Stimulated activated naive CD8-positive, alpha-beta T cell treated with anti-CD3 and anti-CD28 coated beads, Interleukin-15, Interleukin-2, amounts not matched to agents 100 U/mL and 50 U/mL, for 24 hours (primary cell): ENCODE measurements at regions not wholly inside any gene's neighbourhood (a gene's known extent, or its start where the extent isn't known, plus 50 kb on each side); places are given as distances from the start of the nearest gene placed in this dataset.

Experiments used
- ATAC-seq: fragments of 150-1000 bp; cut with Tn5 transposase; one replicate; pipeline ENCODE4 v1.10.0; 2021
- DNase-seq: peaks from one replicate; pipeline ENCODE4 v3.0.0; 2021

DNA sequence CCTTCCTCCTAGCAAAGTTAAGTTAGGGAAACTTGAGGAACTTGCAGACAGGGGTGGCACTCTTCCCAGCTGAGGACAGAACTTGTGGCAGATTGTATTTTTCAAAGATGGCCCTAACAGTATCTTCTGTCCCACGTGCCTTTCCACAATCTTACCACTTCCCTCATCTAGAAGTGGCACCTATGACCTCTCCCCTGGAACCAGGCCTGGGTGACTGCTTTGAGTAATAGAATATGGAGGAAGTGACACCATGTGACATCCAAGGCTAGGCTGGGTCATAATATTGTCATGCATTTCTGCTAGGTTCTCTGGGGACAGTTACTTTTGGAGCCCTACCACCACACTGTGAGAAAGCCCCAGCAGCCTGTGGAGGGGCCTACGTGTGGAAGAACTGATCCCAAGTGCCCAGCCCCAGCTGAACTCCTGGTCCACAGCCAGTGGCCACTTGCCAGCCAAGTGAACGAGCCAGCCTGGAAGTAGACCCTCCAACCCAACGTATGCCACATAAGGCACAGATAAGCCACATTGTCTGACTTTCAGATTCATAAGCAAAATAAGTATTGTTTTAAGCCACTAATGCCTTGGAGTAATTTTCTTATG, 193.7 kb downstream of the PTPN20 start:
- no peak for DNase-seq
- ATAC-seq: no peak

- no peak for DNase-seq
- ATAC-seq: no peak
Observed at GRCh38 chr10:47107007-47107747, 192.8 kb upstream of the GDF10 start.

- ATAC-seq (no peak), DNase-seq (no peak)
Observed at GRCh38 chr10:47109906-47110305, 190.1 kb upstream of the GDF10 start.

DNA sequence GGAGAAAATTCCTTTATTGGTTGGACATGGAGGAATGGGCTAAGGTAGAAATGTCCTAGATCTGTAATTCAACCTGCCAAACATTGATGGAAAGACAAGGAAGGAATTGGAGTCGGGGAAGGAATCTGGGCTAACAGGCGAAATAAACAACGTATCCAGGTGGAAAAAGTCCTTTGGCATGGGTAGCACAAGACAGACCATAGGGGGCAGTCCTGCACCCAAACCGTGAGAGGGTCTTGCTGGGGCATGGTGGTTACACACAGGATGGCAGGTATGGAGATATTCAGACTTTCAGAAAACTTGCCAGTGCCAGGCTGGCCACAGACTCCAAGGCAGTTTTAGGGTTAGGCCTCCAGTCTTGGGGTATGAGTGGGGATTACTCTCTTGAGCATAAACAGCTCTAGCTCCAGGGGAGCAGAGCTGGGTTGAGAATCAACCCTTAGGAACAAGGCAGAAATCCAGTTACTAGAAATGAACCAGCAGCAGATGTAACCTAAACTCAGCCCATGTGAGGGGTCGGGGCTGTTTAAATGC, 188.6 kb upstream of the GDF10 start:
- ATAC-seq (no peak), DNase-seq (no peak)

GRCh38 chr10:47112612-47113011, 187.4 kb upstream of the GDF10 start:
- no peak for ATAC-seq
- DNase-seq: no peak

DNA sequence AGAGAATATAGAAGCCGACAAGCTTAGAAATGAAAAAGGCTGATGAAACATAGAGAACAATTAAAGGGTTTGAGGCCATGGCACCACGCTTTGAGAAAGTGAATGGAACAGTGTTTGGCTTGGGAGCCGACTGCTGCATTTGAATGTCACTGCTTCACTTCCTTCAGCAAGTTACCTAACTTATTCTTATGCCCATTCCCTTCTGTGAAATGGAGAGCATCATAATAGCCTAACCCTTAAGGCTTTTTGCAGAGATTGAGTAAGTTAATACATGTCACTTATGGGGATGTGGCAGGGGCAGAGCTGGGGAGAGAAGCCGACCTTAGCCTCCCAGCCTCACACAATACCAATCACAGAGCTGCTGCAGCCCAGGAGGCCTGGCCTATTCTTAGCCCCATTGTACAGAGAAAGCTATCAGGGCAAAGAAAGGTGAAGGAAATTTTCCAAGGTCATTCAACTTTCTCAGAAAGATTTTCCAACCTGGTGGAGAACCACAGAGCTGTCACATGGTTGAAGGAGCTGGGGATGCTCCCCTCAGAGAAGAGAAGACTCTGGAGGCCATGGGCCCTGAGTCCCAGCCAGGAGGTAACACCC, 186.0 kb upstream of the GDF10 start:
- DNase-seq (no peak), ATAC-seq (no peak)

- no peak for ATAC-seq
- DNase-seq: no peak
Observed at GRCh38 chr10:47114680-47115186, 185.3 kb upstream of the GDF10 start.

- ATAC-seq (no peak), DNase-seq (no peak)
Observed at GRCh38 chr10:47115322-47115721, 184.7 kb upstream of the GDF10 start.

GRCh38 chr10:47116445-47116844, 183.6 kb upstream of the GDF10 start:
- ATAC-seq: no peak
- no peak for DNase-seq

DNA sequence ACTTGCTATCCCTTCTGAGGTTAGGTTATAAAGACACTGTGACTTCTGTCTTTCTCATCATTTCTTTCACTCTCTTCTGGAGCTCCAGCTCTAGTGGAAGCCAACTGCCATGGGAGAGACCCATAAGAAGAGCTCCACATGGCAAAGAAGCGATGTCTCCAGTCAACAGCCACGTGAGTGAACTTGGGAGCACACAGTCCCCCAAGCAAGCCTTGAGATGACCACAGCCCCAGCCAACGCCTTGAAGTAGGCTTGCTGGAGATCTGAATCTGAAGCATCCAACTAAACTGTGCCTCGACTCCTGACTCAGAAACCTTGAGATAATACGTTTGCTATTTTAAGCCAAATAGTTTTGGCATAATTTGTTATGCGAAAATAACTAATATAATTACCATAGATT, 181.7 kb upstream of the GDF10 start:
- DNase-seq: no peak
- ATAC-seq: no peak

DNA sequence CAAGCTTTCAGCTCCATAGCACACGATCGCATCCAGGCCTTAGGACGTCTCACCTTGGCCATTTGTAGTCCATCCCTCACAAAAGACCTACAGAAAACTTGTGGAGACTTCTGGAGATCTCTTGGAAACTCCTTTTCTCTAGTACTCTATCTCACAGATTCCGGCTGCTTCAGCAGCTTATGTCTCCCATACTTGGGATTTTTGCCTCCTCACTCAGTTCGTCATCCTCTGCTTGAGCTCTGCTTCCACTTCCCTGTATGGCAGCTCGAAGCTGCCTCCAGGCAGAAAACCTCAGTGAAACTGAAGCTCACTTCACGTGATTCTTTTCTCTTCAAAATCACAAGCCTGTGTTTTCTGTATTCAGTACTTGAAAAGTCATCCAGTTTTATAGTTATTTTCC, 178.7 kb upstream of the GDF10 start:
- ATAC-seq (no peak), DNase-seq (no peak)

GRCh38 chr10:47123716-47124288, 176.2 kb upstream of the GDF10 start:
- no peak for DNase-seq
- ATAC-seq: no peak

GRCh38 chr10:47127188-47127785, 172.7 kb upstream of the GDF10 start:
- DNase-seq: no peak
- no peak for ATAC-seq

- ATAC-seq (no peak), DNase-seq (no peak)
Observed at GRCh38 chr10:47130491-47130890, 169.5 kb upstream of the GDF10 start.

DNA sequence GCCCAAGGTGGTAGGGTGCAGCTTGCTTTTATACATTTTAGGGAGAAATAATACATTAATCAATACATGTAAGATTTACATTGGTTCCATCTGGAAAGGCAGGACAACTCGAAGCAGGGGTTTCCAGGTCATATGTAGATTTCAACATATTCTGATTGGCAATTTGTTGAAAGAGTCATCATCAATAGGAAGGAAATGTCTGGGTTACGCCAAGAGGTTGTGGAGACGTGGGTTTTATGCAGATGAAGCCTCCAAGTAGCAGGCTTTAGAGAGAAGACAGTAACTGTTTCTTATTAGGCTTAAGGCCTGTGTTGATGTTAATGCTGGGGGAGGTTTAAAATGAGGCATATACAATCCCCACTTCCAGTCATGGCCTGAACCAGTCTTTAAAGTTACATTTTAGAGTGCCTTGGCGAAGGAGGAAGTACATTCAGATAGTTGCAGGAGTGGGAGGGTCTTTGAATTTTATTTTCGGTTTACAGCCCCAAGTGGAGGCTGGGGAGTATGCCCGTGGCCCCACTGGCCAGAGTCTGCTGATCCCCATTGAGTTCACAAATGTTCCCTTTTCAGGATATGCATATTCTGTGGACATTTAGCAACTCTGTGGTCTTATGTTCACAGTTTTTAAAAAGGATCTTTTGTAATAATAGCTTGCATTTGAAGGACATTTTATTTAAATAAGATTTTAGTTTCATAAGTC, 166.0 kb upstream of the GDF10 start:
- no peak for DNase-seq
- no peak for ATAC-seq

DNA sequence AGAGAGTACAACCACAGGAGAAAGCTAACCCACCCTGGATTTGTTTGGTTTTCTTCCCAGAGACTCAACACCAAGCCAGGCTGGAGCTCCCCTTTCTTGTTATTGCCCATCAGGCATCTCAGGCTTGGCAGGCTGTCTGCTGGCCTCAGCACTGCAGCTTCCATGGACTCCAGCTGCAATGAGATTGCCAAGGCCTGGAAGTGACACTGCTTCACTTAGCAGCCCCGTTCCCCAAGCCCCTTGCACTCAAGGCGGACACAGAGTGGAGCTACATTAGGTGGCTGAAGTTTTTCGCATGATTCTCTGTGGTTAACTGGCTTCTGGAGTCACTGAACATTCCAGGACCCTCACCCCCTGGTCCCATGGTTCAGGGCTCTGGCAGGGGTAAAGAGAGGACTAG, 163.1 kb upstream of the GDF10 start:
- DNase-seq (no peak), ATAC-seq (no peak)

DNA sequence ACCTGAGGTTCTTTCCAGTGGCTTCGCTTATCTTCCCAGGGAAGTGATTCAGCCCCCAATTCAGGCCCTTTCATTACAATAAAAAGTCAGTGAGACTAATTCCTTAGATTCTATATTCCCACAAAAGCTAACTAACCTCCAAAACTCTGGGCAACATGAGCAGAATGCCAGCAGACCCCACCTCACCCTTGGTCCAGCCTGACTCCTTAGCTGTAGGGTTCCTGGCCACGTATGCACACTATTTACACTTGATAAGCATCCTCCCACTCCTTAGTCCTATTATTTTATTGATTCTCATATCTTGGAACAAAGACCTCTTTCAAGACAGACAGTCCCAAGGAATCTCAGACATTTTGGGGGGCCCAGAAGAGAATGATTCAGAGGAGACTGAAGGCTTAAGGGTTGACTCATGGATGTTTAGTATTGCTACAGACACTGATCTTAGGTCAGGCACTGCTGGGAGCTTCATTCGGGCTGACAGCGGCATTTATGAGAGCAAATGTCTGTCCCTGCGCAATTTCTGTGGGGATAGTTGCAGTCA, 162.6 kb upstream of the GDF10 start:
- ATAC-seq (no peak), DNase-seq (no peak)

GRCh38 chr10:47139121-47139520, 160.9 kb upstream of the GDF10 start:
- DNase-seq (no peak), ATAC-seq (no peak)

- DNase-seq: no peak
Observed at GRCh38 chr10:47140761-47141348, 159.1 kb upstream of the GDF10 start.

DNA sequence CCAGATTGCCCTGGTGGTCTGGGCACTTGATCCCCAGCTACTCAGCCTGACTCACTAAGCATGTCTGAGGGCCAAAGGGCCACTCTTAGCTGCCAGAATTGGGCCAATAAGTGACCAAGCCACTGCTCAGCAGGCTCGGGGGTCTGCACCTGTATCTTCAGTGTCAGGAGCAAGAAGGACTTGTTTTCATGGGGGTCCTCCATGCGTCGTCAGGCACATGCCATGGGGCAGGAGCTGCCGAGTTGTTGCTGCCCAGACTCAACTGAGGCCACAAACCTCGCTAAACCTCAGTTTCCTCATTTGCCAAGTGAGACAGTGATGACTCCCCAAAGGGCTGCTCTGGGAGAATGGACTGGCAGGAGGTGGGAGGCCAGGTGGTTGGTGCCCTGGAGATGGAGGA, 158.6 kb upstream of the GDF10 start:
- ATAC-seq (no peak), DNase-seq (no peak)

More at GRCh38 chr10:47140761-47141348, 159.1 kb upstream of the GDF10 start:
- no peak for ATAC-seq

DNA sequence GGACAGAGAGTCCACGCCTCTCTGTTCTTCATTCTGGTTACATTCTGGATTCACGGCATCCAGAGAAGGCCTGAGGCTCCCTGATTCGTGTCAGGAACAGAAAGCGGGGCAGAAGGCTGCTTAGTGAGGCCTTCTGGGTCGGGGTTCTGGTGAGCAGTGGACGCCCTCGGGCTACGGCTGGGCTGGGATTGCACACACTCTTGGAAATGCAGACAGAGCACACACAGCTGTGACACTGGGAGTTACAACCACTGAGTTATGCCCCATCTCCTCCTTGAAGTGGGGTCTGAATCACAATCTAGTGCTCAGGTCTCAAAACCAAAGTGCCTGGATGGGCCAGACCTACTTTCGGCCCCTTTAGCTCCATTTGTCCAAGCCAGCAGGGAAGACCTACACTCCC, 156.9 kb upstream of the GDF10 start:
- no peak for ATAC-seq
- DNase-seq: no peak
